ENCODE measurements at regions not wholly inside any gene's neighbourhood (a gene's known extent, or its start where the extent isn't known, plus 50 kb on each side); places are given as distances from the start of the nearest gene placed in this dataset.

DNA sequence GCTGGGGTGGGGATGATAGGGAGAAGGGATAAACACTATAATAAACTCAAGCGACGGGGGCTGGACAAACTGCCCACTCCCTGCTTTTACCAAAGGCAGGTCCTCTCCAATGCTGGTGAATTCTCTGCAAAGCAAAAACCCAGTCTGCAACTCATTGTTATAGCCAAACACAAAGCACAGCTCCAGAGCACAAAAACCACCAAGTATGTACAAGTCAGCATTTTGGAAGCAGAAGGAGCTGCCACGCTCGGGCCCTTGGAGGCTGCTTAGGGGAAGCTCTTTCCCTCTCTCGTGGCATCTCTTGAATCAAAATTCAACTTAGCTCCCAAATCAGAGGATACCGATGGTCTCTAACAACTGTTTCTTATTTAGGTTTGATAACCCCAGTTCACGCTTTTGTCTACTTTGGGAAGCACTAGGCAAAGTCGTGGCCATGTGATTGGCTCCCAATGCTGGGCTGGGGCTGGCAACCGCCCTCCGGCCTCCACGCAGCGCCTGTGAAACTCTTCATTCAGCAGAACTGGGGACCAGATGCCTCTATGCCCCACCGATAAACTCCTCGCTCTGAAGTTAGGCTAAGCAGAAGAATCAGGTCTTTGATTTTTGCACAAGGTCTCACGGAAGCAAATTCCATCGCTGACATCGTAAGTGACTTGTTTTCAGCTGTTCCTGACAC lies 158.5 kb upstream of the FOXN3 start:
- in situ Hi-C loops (cut with HindIII; ENCODE audit: low sequenced_read_pairs): no loop called here

GRCh38 chr14:89574420-89574819 lies 157.4 kb upstream of the FOXN3 start:
- no peak for TF ChIP-seq CTCF (IDR thresholded peaks at IDR 0.05; ENCODE audit: low read depth, low read length, missing control alignments)
- in situ Hi-C loops (cut with HindIII; ENCODE audit: low sequenced_read_pairs): no loop called here
- no peak overlapping the region for H3K4me3 ChIP-seq (ENCODE audit: low read depth, low read length)
- DNase-seq (ENCODE audit: low read depth): no peak

More for the DNA sequence above, 158.5 kb upstream of the FOXN3 start:
- no peak overlapping the region for H3K4me3 ChIP-seq (ENCODE audit: low read depth, low read length)
- TF ChIP-seq CTCF (IDR thresholded peaks at IDR 0.05; ENCODE audit: low read depth, low read length, missing control alignments): no peak
- DNase-seq (ENCODE audit: low read depth): no peak

GRCh38 chr14:89573399-89573657 lies 156.3 kb upstream of the FOXN3 start:
- no peak for DNase-seq (ENCODE audit: low read depth)
- H3K4me3 ChIP-seq (ENCODE audit: low read depth, low read length): no peak overlapping the region
- TF ChIP-seq CTCF (IDR thresholded peaks at IDR 0.05; ENCODE audit: low read depth, low read length, missing control alignments): no peak
- in situ Hi-C loops (cut with HindIII; ENCODE audit: low sequenced_read_pairs): no loop called here

GRCh38 chr14:89572596-89573398 lies 155.8 kb upstream of the FOXN3 start:
- in situ Hi-C loops (cut with HindIII; ENCODE audit: low sequenced_read_pairs): no loop called here
- no peak for TF ChIP-seq CTCF (IDR thresholded peaks at IDR 0.05; ENCODE audit: low read depth, low read length, missing control alignments)

DNA sequence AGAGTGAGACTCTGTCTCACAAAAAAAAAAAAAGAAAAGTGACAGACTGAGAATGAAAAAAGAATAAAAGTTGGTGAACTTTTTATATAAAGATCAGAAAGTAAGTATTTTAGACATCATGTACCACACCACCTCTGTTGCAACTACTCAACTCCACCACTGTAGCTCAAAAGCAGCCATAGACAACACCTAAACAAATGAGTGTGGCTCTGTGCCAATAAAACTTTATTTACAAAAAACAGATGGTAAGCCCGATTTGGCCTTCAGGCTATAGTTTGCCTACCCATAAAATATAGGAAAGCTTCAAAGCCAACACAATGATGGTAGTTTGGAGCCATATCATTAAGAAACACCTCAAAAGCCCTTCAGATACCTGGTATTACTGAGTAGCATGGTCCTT lies 154.5 kb upstream of the FOXN3 start:
- in situ Hi-C loops (cut with HindIII; ENCODE audit: low sequenced_read_pairs): no loop called here

More at GRCh38 chr14:89572596-89573398, 155.8 kb upstream of the FOXN3 start:
- H3K4me3 ChIP-seq (ENCODE audit: low read depth, low read length): no peak overlapping the region
- no peak for DNase-seq (ENCODE audit: low read depth)

More for the DNA sequence above, 154.5 kb upstream of the FOXN3 start:
- no peak overlapping the region for H3K4me3 ChIP-seq (ENCODE audit: low read depth, low read length)
- TF ChIP-seq CTCF (IDR thresholded peaks at IDR 0.05; ENCODE audit: low read depth, low read length, missing control alignments): no peak
- DNase-seq (ENCODE audit: low read depth): no peak
